ENCODE measurements at regions not wholly inside any gene's neighbourhood (a gene's known extent, or its start where the extent isn't known, plus 50 kb on each side); places are given as distances from the start of the nearest gene placed in this dataset.

- TF ChIP-seq CTCF (IDR thresholded peaks at IDR 0.05; ENCODE audit: low read length) (no peak), EZH2 (IDR thresholded peaks at IDR 0.05; ENCODE audit: borderline replicate concordance, low read length) (no peak)
These were observed 50.9 kb upstream of the ANTXRL start for GRCh38 chr10:46235705-46236545.

GRCh38 chr10:46236546-46236887 is 50.3 kb upstream of the ANTXRL start:
- no peaks in the 10 kb centered on the region for H3K9me3 ChIP-seq (ENCODE audit: low read length)
- no peak for TF ChIP-seq EZH2 (IDR thresholded peaks at IDR 0.05; ENCODE audit: borderline replicate concordance, low read length)
- TF ChIP-seq CTCF (IDR thresholded peaks at IDR 0.05; ENCODE audit: low read length): no peak
- no peak overlapping the region for H3K4me2 ChIP-seq (ENCODE audit: low read length)
- H3K27ac ChIP-seq (ENCODE audit: low read depth, low read length, poor library complexity, severe bottlenecking): no peak overlapping the region
- H3K27me3 ChIP-seq (ENCODE audit: insufficient read depth, low read length): no peaks in the 10 kb centered on the region
- no peaks in the 10 kb centered on the region for H3K9me2 ChIP-seq (ENCODE audit: low read depth, low read length)
- no peaks in the 10 kb centered on the region for H3K79me2 ChIP-seq (ENCODE audit: insufficient read depth, low read length)
- H4K20me1 ChIP-seq (ENCODE audit: insufficient read depth, low read length): no peaks in the 10 kb centered on the region
- no peak overlapping the region for H3K4me3 ChIP-seq (ENCODE audit: low read depth, low read length, poor library complexity, severe bottlenecking)
- no peak overlapping the region for H2AFZ ChIP-seq (ENCODE audit: low read length)
- no peaks in the 10 kb centered on the region; the same call in none of the 2 replicates for H3K36me3 ChIP-seq (ENCODE audit: insufficient read depth, low read length)
- no peak overlapping the region for H3K9ac ChIP-seq (ENCODE audit: low read length)
- H3F3A ChIP-seq (ENCODE audit: insufficient read depth, low read length): no peaks in the 10 kb centered on the region
- no peaks in the 10 kb centered on the region for H3K4me1 ChIP-seq (ENCODE audit: insufficient read depth, low read length, severe bottlenecking)

More at GRCh38 chr10:46235705-46236545, 50.9 kb upstream of the ANTXRL start:
- Histone ChIP-seq H3K79me2 (ENCODE audit: insufficient read depth, low read length) (no peaks in the 10 kb centered on the region), H3K4me1 (ENCODE audit: insufficient read depth, low read length, severe bottlenecking) (no peaks in the 10 kb centered on the region), H3F3A (ENCODE audit: insufficient read depth, low read length) (no peaks in the 10 kb centered on the region), H3K9ac (ENCODE audit: low read length) (no peak overlapping the region), H3K27ac (ENCODE audit: low read depth, low read length, poor library complexity, severe bottlenecking) (no peak overlapping the region), H3K27me3 (ENCODE audit: insufficient read depth, low read length) (no peaks in the 10 kb centered on the region), H3K36me3 (ENCODE audit: insufficient read depth, low read length) (no peaks in the 10 kb centered on the region; the same call in none of the 2 replicates), H4K20me1 (ENCODE audit: insufficient read depth, low read length) (no peaks in the 10 kb centered on the region), H3K4me2 (ENCODE audit: low read length) (no peak overlapping the region), H3K4me3 (ENCODE audit: low read depth, low read length, poor library complexity, severe bottlenecking) (no peak overlapping the region), H3K9me3 (ENCODE audit: low read length) (no peaks in the 10 kb centered on the region), H3K9me2 (ENCODE audit: low read depth, low read length) (no peaks in the 10 kb centered on the region), H2AFZ (ENCODE audit: low read length) (no peak overlapping the region)

GRCh38 chr10:46236941-46237681 is 49.7 kb upstream of the ANTXRL start:
- no peaks in the 10 kb centered on the region for H3K4me1 ChIP-seq (ENCODE audit: insufficient read depth, low read length, severe bottlenecking)
- H3K79me2 ChIP-seq (ENCODE audit: insufficient read depth, low read length): no peaks in the 10 kb centered on the region
- no peaks in the 10 kb centered on the region for H3K9me2 ChIP-seq (ENCODE audit: low read depth, low read length)
- H3K36me3 ChIP-seq (ENCODE audit: insufficient read depth, low read length): peaks cover 4% of the 10 kb centered on the region
- peaks cover 4% of the 10 kb centered on the region for H3K9me3 ChIP-seq (ENCODE audit: low read length)
- no peaks in the 10 kb centered on the region for H3F3A ChIP-seq (ENCODE audit: insufficient read depth, low read length)
- no peaks in the 10 kb centered on the region for H4K20me1 ChIP-seq (ENCODE audit: insufficient read depth, low read length)
- no peak overlapping the region for H3K27ac ChIP-seq (ENCODE audit: low read depth, low read length, poor library complexity, severe bottlenecking)
- H3K9ac ChIP-seq (ENCODE audit: low read length): no peak overlapping the region
- H3K4me3 ChIP-seq (ENCODE audit: low read depth, low read length, poor library complexity, severe bottlenecking): no peak overlapping the region
- no peaks in the 10 kb centered on the region for H3K27me3 ChIP-seq (ENCODE audit: insufficient read depth, low read length)
- no peak overlapping the region for H3K4me2 ChIP-seq (ENCODE audit: low read length)
- TF ChIP-seq CTCF (IDR thresholded peaks at IDR 0.05; ENCODE audit: low read length) (no peak), EZH2 (IDR thresholded peaks at IDR 0.05; ENCODE audit: borderline replicate concordance, low read length) (no peak)
- H2AFZ ChIP-seq (ENCODE audit: low read length): no peak overlapping the region
